Mucosa of descending colon (tissue), 3 donors: ENCODE measurements at regions not wholly inside any gene's neighbourhood (a gene's known extent, or its start where the extent isn't known, plus 50 kb on each side); places are given as distances from the start of the nearest gene placed in this dataset.

Source experiments
- ATAC-seq: fragments of 200-7000 bp; cut with Tn5 transposase; one replicate; pipeline ENCODE4 v1.9.1; 2020; ENCODE audit warnings: mild to moderate bottlenecking, moderate library complexity
- DNase-seq, 3 donors: peaks; one replicate each; pipeline ENCODE4 v3.0.0-alpha.2; 2020
- H3K36me3 ChIP-seq: fragments of 200-600 bp; one replicate; pipeline ENCODE4 v1.8.0; 2021; ENCODE audit warnings: low read depth, mild to moderate bottlenecking
- H3K4me1 ChIP-seq: fragments of 200-600 bp; one replicate; pipeline ENCODE4 v1.8.0; 2021; ENCODE audit warnings: low read depth, mild to moderate bottlenecking
- H3K4me3 ChIP-seq: fragments of 200-600 bp; one replicate; pipeline ENCODE4 v1.8.0; 2021; ENCODE audit warnings: mild to moderate bottlenecking
- H3K9me3 ChIP-seq: fragments of 200-600 bp; one replicate; pipeline ENCODE4 v1.8.0; 2021; ENCODE audit warnings: mild to moderate bottlenecking
- intact Hi-C, 2 donors: fragments of 100-400 bp; cut with DNase I in 1 of 2; cut with micrococcal nuclease in 1 of 2; formaldehyde crosslinking; loops; one replicate each; pipeline versions ENCODE4 v1.11.0 to v1.11.1; 2022; cut with DNase I, micrococcal nuclease
- TF ChIP-seq, protein P1 (sequence below): fragments of 200-600 bp; IDR thresholded peaks from one replicate; pipeline ENCODE4 v1.8.0; 2022; ENCODE audit warnings: antibody characterized with exemption, mild to moderate bottlenecking
- donor health status: DM: no; HTN: no; CAD: no; lungs with moderate emphysema.
- donor health status: DM: no; HTN: no; CAD: no.
- donor health status: DM: no; HTN: yes; CAD: no.

DNA sequence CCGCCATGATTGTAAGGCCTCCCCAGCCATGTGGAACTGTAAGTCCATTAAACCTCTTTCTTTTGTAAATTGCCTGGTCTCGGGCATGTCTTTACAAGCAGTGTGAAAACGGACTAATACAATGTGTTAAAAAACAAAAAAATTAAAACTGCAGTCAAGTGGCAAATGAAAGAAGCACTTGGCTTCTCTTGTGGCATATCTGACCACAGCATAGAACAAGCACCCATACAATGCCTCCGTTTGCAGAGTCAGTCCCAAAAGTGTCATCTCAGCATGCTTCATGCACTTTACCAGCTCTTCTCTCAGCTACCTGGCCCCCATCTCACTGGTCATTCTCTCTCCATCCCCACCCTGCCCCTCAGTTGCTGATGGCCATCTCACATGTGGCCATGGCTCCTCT is 51.1 kb upstream of the DAPK1 start:
- intact Hi-C loops: no loop called here
- ATAC-seq: no peak

DNA sequence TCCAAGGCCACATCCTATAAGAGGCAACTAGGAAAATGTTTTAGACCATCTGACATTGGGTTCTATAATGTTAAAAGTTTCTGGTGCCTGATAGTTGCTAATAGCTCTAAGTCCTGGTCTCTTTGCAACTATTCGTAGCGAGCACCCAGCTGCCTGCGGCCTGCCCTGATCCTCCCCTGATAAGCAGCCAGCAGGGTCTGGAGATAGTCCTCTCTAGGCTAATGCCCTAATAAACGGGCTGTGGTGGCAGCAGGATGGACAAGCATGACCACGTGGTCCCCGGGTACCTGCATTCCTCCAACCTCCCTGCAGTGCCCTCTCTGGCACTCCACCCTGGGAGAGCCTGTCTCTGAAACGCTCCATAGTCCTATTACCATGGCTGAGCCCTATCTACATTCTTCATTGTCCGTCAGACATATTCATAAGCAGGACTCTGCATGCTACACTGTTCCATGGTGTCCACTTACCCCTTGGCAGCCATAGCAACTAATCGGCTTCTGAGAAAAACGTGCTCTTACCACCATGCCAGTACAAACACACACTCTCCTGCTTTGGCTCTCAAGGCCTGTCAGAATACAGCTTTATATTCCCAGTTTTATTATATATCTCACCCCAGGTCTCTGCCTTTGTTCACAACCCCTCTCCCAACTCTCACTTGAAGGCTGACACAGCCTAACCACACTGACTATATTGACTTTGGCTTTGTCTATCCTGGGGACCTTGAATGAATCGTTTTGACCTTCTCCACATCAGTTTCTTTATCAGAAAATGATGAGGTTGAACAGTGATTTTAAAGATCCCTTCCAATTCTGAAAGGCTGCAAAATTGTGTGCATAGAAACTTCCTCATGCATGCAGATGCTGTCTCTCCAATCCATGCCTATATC is 49.9 kb upstream of the DAPK1 start:
- no peak for ATAC-seq
- Histone ChIP-seq H3K4me3 (no peak overlapping the region), H3K9me3 (no peaks in the 10 kb centered on the region), H3K4me1 (no peaks in the 10 kb centered on the region), H3K36me3 (no peaks in the 10 kb centered on the region)
- TF ChIP-seq, protein P1, sequence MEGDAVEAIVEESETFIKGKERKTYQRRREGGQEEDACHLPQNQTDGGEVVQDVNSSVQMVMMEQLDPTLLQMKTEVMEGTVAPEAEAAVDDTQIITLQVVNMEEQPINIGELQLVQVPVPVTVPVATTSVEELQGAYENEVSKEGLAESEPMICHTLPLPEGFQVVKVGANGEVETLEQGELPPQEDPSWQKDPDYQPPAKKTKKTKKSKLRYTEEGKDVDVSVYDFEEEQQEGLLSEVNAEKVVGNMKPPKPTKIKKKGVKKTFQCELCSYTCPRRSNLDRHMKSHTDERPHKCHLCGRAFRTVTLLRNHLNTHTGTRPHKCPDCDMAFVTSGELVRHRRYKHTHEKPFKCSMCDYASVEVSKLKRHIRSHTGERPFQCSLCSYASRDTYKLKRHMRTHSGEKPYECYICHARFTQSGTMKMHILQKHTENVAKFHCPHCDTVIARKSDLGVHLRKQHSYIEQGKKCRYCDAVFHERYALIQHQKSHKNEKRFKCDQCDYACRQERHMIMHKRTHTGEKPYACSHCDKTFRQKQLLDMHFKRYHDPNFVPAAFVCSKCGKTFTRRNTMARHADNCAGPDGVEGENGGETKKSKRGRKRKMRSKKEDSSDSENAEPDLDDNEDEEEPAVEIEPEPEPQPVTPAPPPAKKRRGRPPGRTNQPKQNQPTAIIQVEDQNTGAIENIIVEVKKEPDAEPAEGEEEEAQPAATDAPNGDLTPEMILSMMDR: no peak
- intact Hi-C loops: no loop called here
- DNase-seq: no peak

More for the DNA sequence above, 51.1 kb upstream of the DAPK1 start:
- DNase-seq: no peak
- Histone ChIP-seq H3K9me3 (no peaks in the 10 kb centered on the region), H3K4me3 (no peak overlapping the region), H3K36me3 (no peaks in the 10 kb centered on the region), H3K4me1 (no peaks in the 10 kb centered on the region)
- TF ChIP-seq, protein P1: no peak
